Natural killer cell (primary cell): ENCODE measurements at regions not wholly inside any gene's neighbourhood (a gene's known extent, or its start where the extent isn't known, plus 50 kb on each side); places are given as distances from the start of the nearest gene placed in this dataset.
"Not testable (repeated sequence)": the region's sequence is repeated elsewhere in the genome, so short reads cannot be mapped to it uniquely, and the experiment has no call there.

Experiments
- ATAC-seq, 3 donors: fragments of 150-1000 bp in 2 of 3; fragments of 200-7000 bp in 1 of 3; cut with Tn5 transposase; 1 replicate in 1 of 3; 2 replicates in 2 of 3; pipeline ENCODE4 v1.10.0; 2021; ENCODE audit warnings: mild to moderate bottlenecking in 2 of 3, moderate library complexity in 2 of 3
- DNase-seq, 2 donors: peaks; one replicate each; pipeline versions ENCODE4 v3.0.0 to v3.0.0-alpha.2; 2013 to 2021; ENCODE audit warnings: mixed read lengths in 1 of 2
- H3K27ac ChIP-seq: one replicate; pipeline ENCODE4 v1.5.1; 2013; ENCODE audit warnings: mild to moderate bottlenecking, low read length
- H3K27me3 ChIP-seq: one replicate; pipeline ENCODE4 v1.6.1; 2013; ENCODE audit warnings: low read length; ENCODE audit not compliant: control insufficient read depth, insufficient read depth
- H3K36me3 ChIP-seq: one replicate; pipeline ENCODE4 v1.6.1; 2013; ENCODE audit warnings: low read length; ENCODE audit not compliant: control insufficient read depth, insufficient read depth
- H3K4me1 ChIP-seq: one replicate; pipeline ENCODE4 v1.6.1; 2013; ENCODE audit warnings: low read length; ENCODE audit not compliant: control insufficient read depth, insufficient read depth
- H3K4me3 ChIP-seq: one replicate; pipeline ENCODE4 v1.5.1; 2013; ENCODE audit warnings: low read length
- H3K9me3 ChIP-seq: one replicate; pipeline ENCODE4 v1.6.1; 2013; ENCODE audit warnings: low read length; ENCODE audit not compliant: control insufficient read depth, insufficient read depth
- H3K27ac Mint-ChIP-seq, 2 donors: one replicate each; pipeline ENCODE4 v1.8.0; 2022; ENCODE audit warnings: mild to moderate bottlenecking in 2 of 2, mixed read lengths in 2 of 2, moderate library complexity in 1 of 2
- H3K27me3 Mint-ChIP-seq, 2 donors: one replicate each; pipeline ENCODE4 v1.8.0; 2022; ENCODE audit warnings: low read depth in 2 of 2, mixed read lengths in 2 of 2
- H3K36me3 Mint-ChIP-seq: one replicate; pipeline ENCODE4 v1.8.0; 2022; ENCODE audit warnings: mixed read lengths
- H3K4me1 Mint-ChIP-seq, 2 donors: one replicate each; pipeline ENCODE4 v1.8.0; 2022; ENCODE audit warnings: mixed read lengths in 2 of 2
- H3K4me3 Mint-ChIP-seq: one replicate; pipeline ENCODE4 v1.8.0; 2022; ENCODE audit warnings: mild to moderate bottlenecking, moderate library complexity, mixed read lengths
- H3K9me3 Mint-ChIP-seq, 2 donors: one replicate each; pipeline ENCODE4 v1.8.0; 2022; ENCODE audit warnings: mixed read lengths in 2 of 2
- CTCF ChIP-seq: fragments of 200-600 bp; IDR thresholded peaks from one replicate; pipeline ENCODE4 v1.8.0; 2022; ENCODE audit warnings: antibody characterized with exemption
- WGBS: methylation state at CpG from one replicate; pipeline ENCODE4 v1.1.7; 2013; ENCODE audit warnings: missing lambda C conversion rate; ENCODE audit not compliant: insufficient coverage; 5-methylcytosine and 5-hydroxymethylcytosine counted together
- intact Hi-C: fragments of 100-400 bp; cut with micrococcal nuclease; formaldehyde crosslinking; loops from one replicate; pipeline ENCODE4 v1.14.2; 2022

DNA sequence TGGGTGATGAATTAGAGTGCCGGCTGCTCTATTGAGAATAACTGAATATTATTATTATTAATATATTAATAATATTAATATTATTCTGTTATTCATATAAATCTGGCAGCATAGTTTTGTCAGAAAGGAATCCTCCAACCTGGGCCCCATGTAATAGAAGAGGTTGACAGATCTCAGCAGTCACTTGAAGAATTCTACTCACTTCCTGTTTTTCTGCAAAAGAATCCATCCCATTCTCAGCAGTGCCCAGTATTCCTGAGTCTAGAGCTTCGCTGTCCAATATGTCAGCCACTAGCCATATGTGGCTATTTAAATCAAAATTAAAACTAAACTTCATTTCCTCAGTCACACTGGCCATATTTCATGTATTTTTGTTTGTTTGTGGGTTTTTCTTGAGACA is 72.4 kb upstream of the USPL1 start:
- DNase-seq (no peak), ATAC-seq (no peak)
- H3K27ac Mint-ChIP-seq = no peak overlapping the region
- H3K36me3 ChIP-seq = no peaks in the 10 kb centered on the region
- peaks cover 8 to 12% of the 10 kb centered on the region in 2 donors for H3K27me3 Mint-ChIP-seq
- H3K9me3 Mint-ChIP-seq = no peaks in the 10 kb centered on the region
- intact Hi-C loops = no loop called here
- H3K4me1 Mint-ChIP-seq = peaks cover 0 to 4% of the 10 kb centered on the region in 2 donors
- H3K4me1 ChIP-seq = no peaks in the 10 kb centered on the region
- H3K9me3 ChIP-seq = no peaks in the 10 kb centered on the region
- no peak for TF ChIP-seq CTCF
- no peak overlapping the region for H3K4me3 ChIP-seq
- WGBS = 100% methylated on average over 1 of the region's 2 CpGs
- H3K27me3 ChIP-seq = no peaks in the 10 kb centered on the region
- H3K27ac ChIP-seq = no peak overlapping the region
- no peak overlapping the region for H3K4me3 Mint-ChIP-seq
- no peaks in the 10 kb centered on the region for H3K36me3 Mint-ChIP-seq

GRCh38 chr13:30548046-30548445 is 69.7 kb upstream of the USPL1 start:
- DNase-seq, H3K9me3 ChIP-seq, H3K36me3 Mint-ChIP-seq, H3K27ac ChIP-seq, intact Hi-C loops, H3K27me3 ChIP-seq, H3K4me1 Mint-ChIP-seq, H3K36me3 ChIP-seq, H3K4me3 Mint-ChIP-seq, H3K27ac Mint-ChIP-seq, H3K27me3 Mint-ChIP-seq, H3K9me3 Mint-ChIP-seq, H3K4me3 ChIP-seq, ATAC-seq, H3K4me1 ChIP-seq: not testable (repeated sequence)
- WGBS = 35% methylated on average over 5 of the region's 5 CpGs

DNA sequence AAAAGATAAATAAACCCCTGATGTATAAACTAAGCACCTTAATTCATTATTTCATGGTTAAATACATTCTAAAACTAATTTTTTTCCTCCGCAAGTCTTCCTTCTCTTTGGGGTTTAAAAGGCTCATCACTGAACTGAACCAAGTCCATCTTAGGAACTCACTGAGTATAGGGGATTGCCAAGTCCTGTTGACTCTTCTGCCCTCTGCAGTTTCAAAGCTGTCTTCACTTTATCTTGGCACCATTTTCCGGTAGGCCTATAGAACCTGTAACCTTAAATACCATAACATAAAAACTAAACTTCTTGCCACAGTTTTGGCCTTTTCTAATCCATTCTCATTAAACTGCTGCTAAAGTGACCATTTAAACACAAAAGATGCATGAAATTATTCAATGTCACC is 66.5 kb upstream of the USPL1 start:
- intact Hi-C loops = no loop called here
- no peak overlapping the region for H3K27ac Mint-ChIP-seq
- no peak overlapping the region for H3K4me3 ChIP-seq
- H3K4me1 Mint-ChIP-seq = no peaks in the 10 kb centered on the region
- H3K4me1 ChIP-seq = no peaks in the 10 kb centered on the region
- DNase-seq = peak in 1 of 2 donors; percentile 67
- peak; percentile 63 to 70 (median 66) for ATAC-seq
- H3K27ac ChIP-seq = no peak overlapping the region
- H3K9me3 Mint-ChIP-seq = no peaks in the 10 kb centered on the region
- no peaks in the 10 kb centered on the region for H3K36me3 Mint-ChIP-seq
- no peaks in the 10 kb centered on the region for H3K27me3 ChIP-seq
- no peaks in the 10 kb centered on the region for H3K9me3 ChIP-seq
- H3K27me3 Mint-ChIP-seq = peaks cover 0 to 6% of the 10 kb centered on the region in 2 donors
- no peak for TF ChIP-seq CTCF
- no peak overlapping the region for H3K4me3 Mint-ChIP-seq
- no peaks in the 10 kb centered on the region for H3K36me3 ChIP-seq
- WGBS = 57% methylated on average over 1 of the region's 2 CpGs

GRCh38 chr13:30552567-30552966 is 65.2 kb upstream of the USPL1 start:
- H3K36me3 Mint-ChIP-seq = no peaks in the 10 kb centered on the region
- no peaks in the 10 kb centered on the region for H3K9me3 Mint-ChIP-seq
- no peak overlapping the region for H3K4me3 Mint-ChIP-seq
- intact Hi-C loops = no loop called here
- no peaks in the 10 kb centered on the region for H3K4me1 Mint-ChIP-seq
- H3K27me3 Mint-ChIP-seq = peaks cover 4 to 6% of the 10 kb centered on the region in 2 donors
- Histone ChIP-seq H3K27ac (no peak overlapping the region), H3K4me3 (no peak overlapping the region), H3K36me3 (no peaks in the 10 kb centered on the region), H3K27me3 (no peaks in the 10 kb centered on the region), H3K9me3 (no peaks in the 10 kb centered on the region), H3K4me1 (no peaks in the 10 kb centered on the region)
- WGBS = 87% methylated on average over 2 of the region's 4 CpGs
- DNase-seq (no peak), ATAC-seq (no peak)
- no peak for TF ChIP-seq CTCF
- no peak overlapping the region for H3K27ac Mint-ChIP-seq
